ENCODE measurements at regions not wholly inside any gene's neighbourhood (a gene's known extent, or its start where the extent isn't known, plus 50 kb on each side); places are given as distances from the start of the nearest gene placed in this dataset.
"Not testable (repeated sequence)": the region's sequence is repeated elsewhere in the genome, so short reads cannot be mapped to it uniquely, and the experiment has no call there.

GRCh38 chr5:104840284-104840683 is 1277.7 kb upstream of the NUDT12 start:
- Histone ChIP-seq H3K9me3 (ENCODE audit: control insufficient read depth in 4 of 4, low read length in 3 of 4) (no peaks in the 10 kb centered on the region), H3K27me3 (ENCODE audit: control insufficient read depth in 4 of 4, insufficient read depth in 4 of 4, low read length in 3 of 4) (no peaks in the 10 kb centered on the region), H3K4me1 (ENCODE audit: control insufficient read depth in 4 of 4, insufficient read depth in 4 of 4, low read length in 3 of 4) (no peaks in the 10 kb centered on the region), H3K27ac (ENCODE audit: low read depth in 1 of 2, low read length in 2 of 2) (no peak overlapping the region), H3K4me3 (ENCODE audit: low read depth in 1 of 3, low read length in 3 of 3) (no peak overlapping the region), H3K9ac (ENCODE audit: low read depth in 1 of 2, low read length in 2 of 2) (no peak overlapping the region), H3K36me3 (ENCODE audit: control insufficient read depth in 4 of 4, insufficient read depth in 3 of 4, low read depth in 1 of 4, low read length in 3 of 4) (no peaks in the 10 kb centered on the region)
- TF ChIP-seq ZBTB33 (IDR thresholded peaks at IDR 0.05) (no peak), EGR1 (IDR thresholded peaks at IDR 0.05; ENCODE audit: low read depth in 2 of 2) (no peak), CTCF (IDR thresholded peaks at IDR 0.05; ENCODE audit: low read depth, low read length, missing input control) (no peak), HNF4A (conservative IDR thresholded peaks at IDR 0.05) (no peak), MAX (IDR thresholded peaks at IDR 0.05) (no peak), RAD21 (IDR thresholded peaks at IDR 0.05) (no peak)
- WGBS, result 47% methylated on average over 1 of the region's 1 CpG
- no peak for DNase-seq (ENCODE audit: low spot score)

- not testable (repeated sequence) for H3K27ac ChIP-seq (ENCODE audit: low read depth in 1 of 2, low read length in 2 of 2); H3K36me3 ChIP-seq (ENCODE audit: control insufficient read depth in 4 of 4, insufficient read depth in 3 of 4, low read depth in 1 of 4, low read length in 3 of 4); H3K9ac ChIP-seq (ENCODE audit: low read depth in 1 of 2, low read length in 2 of 2); H3K4me3 ChIP-seq (ENCODE audit: low read depth in 1 of 3, low read length in 3 of 3); H3K4me1 ChIP-seq (ENCODE audit: control insufficient read depth in 4 of 4, insufficient read depth in 4 of 4, low read length in 3 of 4); H3K27me3 ChIP-seq (ENCODE audit: control insufficient read depth in 4 of 4, insufficient read depth in 4 of 4, low read length in 3 of 4); H3K9me3 ChIP-seq (ENCODE audit: control insufficient read depth in 4 of 4, low read length in 3 of 4); DNase-seq (ENCODE audit: low spot score)
- WGBS, result 93% methylated on average over 3 of the region's 3 CpGs
Measured at GRCh38 chr5:104831515-104831914, 1268.9 kb upstream of the NUDT12 start.

- Histone ChIP-seq H3K27ac (ENCODE audit: low read depth in 1 of 2, low read length in 2 of 2) (no peak overlapping the region), H3K4me1 (ENCODE audit: control insufficient read depth in 4 of 4, insufficient read depth in 4 of 4, low read length in 3 of 4) (no peaks in the 10 kb centered on the region), H3K27me3 (ENCODE audit: control insufficient read depth in 4 of 4, insufficient read depth in 4 of 4, low read length in 3 of 4) (no peaks in the 10 kb centered on the region), H3K9ac (ENCODE audit: low read depth in 1 of 2, low read length in 2 of 2) (no peak overlapping the region), H3K9me3 (ENCODE audit: control insufficient read depth in 4 of 4, low read length in 3 of 4) (no peaks in the 10 kb centered on the region), H3K36me3 (ENCODE audit: control insufficient read depth in 4 of 4, insufficient read depth in 3 of 4, low read depth in 1 of 4, low read length in 3 of 4) (no peaks in the 10 kb centered on the region), H3K4me3 (ENCODE audit: low read depth in 1 of 3, low read length in 3 of 3) (no peak overlapping the region)
- no peak for DNase-seq (ENCODE audit: low spot score)
- TF ChIP-seq NR2F2 (IDR thresholded peaks at IDR 0.05) (no peak), CTCF (IDR thresholded peaks at IDR 0.05; ENCODE audit: low read depth, low read length, missing input control) (no peak), RXRA (IDR thresholded peaks at IDR 0.05) (no peak), JUND (IDR thresholded peaks at IDR 0.05) (no peak), SP1 (IDR thresholded peaks at IDR 0.05) (no peak), GABPA (IDR thresholded peaks at IDR 0.05 in 1 of 2, conservative IDR thresholded peaks at IDR 0.05 in 1 of 2) (no peak), RAD21 (IDR thresholded peaks at IDR 0.05) (no peak), EGR1 (IDR thresholded peaks at IDR 0.05; ENCODE audit: low read depth in 2 of 2) (no peak), FOXA1 (IDR thresholded peaks at IDR 0.05) (no peak), HNF4G (IDR thresholded peaks at IDR 0.05) (no peak), MAX (IDR thresholded peaks at IDR 0.05) (no peak), TAF1 (conservative IDR thresholded peaks at IDR 0.05) (no peak), FOXA2 (IDR thresholded peaks at IDR 0.05) (no peak), ZBTB33 (IDR thresholded peaks at IDR 0.05) (no peak), ATF3 (IDR thresholded peaks at IDR 0.05) (no peak), HNF4A (conservative IDR thresholded peaks at IDR 0.05) (no peak)
Measured at GRCh38 chr5:104821606-104822005, 1259.0 kb upstream of the NUDT12 start.

Data from liver (tissue), 8 donors.